Glutamatergic neuron (in vitro differentiated cells): ENCODE measurements at regions not wholly inside any gene's neighbourhood (a gene's known extent, or its start where the extent isn't known, plus 50 kb on each side); places are given as distances from the start of the nearest gene placed in this dataset.
A peak's percentile ranks its signal among the peaks of the same experiment; 100 is the strongest.

Source experiments
- DNase-seq: peaks from one replicate; pipeline ENCODE4 v3.0.0; 2022
- H3K27ac Mint-ChIP-seq: one replicate; pipeline ENCODE4 v1.8.0; 2020; ENCODE audit warnings: mild to moderate bottlenecking, mixed read lengths, inconsistent platforms; ENCODE audit not compliant: unreplicated experiment
- H3K27me3 Mint-ChIP-seq: one replicate; pipeline ENCODE4 v1.8.0; 2020; ENCODE audit warnings: mild to moderate bottlenecking, moderate library complexity, mixed read lengths, inconsistent platforms; ENCODE audit not compliant: unreplicated experiment
- H3K36me3 Mint-ChIP-seq: one replicate; pipeline ENCODE4 v1.8.0; 2020; ENCODE audit warnings: mild to moderate bottlenecking, mixed read lengths, inconsistent platforms; ENCODE audit not compliant: unreplicated experiment
- H3K4me1 Mint-ChIP-seq: one replicate; pipeline ENCODE4 v1.8.0; 2020; ENCODE audit warnings: mild to moderate bottlenecking, low read depth, mixed read lengths, inconsistent platforms; ENCODE audit not compliant: unreplicated experiment
- H3K4me3 Mint-ChIP-seq: one replicate; pipeline ENCODE4 v1.8.0; 2020; ENCODE audit warnings: mild to moderate bottlenecking, mixed read lengths, inconsistent platforms; ENCODE audit not compliant: unreplicated experiment
- H3K9me3 Mint-ChIP-seq: one replicate; pipeline ENCODE4 v1.8.0; 2020; ENCODE audit warnings: mild to moderate bottlenecking, moderate library complexity, mixed read lengths, inconsistent platforms; ENCODE audit not compliant: unreplicated experiment
- CTCF ChIP-seq: fragments of 200-600 bp; sonication (generic); IDR thresholded peaks from one replicate; pipeline ENCODE4 v1.5.0; 2021; ENCODE audit not compliant: partially characterized antibody, unreplicated experiment

GRCh38 chr13:52903320-52903719 lies 54.9 kb upstream of the PCDH8 start:
- DNase-seq, result no peak
- H3K27me3 Mint-ChIP-seq, result no peaks in the 10 kb centered on the region

DNA sequence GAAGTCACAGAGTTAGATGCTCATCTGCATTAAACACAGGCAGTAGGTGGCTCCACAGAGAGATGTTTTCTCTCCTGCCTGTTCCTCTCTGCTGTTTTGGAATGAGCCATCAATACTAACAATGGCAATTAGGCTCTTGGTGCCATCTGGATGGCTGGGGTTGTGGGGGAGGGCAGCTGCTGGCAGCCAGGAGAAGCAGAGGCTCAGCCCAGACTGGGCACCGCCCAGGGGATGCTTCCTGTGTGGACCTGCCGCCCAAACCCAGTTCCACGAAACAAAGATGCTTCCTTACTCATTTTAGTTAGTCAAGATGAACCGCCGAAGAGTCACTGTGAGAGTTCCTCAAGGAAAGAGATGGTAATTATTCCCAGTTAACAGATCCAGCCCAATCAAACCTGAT lies 50.8 kb upstream of the PCDH8 start:
- H3K36me3 Mint-ChIP-seq, result no peaks in the 10 kb centered on the region
- H3K27me3 Mint-ChIP-seq, result peaks cover 9% of the 10 kb centered on the region
- H3K27ac Mint-ChIP-seq, result peak overlapping the region; percentile 60
- no peak overlapping the region for H3K4me3 Mint-ChIP-seq
- TF ChIP-seq CTCF, result no peak
- peaks cover 8% of the 10 kb centered on the region for H3K9me3 Mint-ChIP-seq
- no peak for DNase-seq
- H3K4me1 Mint-ChIP-seq, result peaks cover 50% of the 10 kb centered on the region

More at GRCh38 chr13:52903320-52903719, 54.9 kb upstream of the PCDH8 start:
- peaks cover 51% of the 10 kb centered on the region for H3K4me1 Mint-ChIP-seq
- no peak overlapping the region for H3K4me3 Mint-ChIP-seq
- no peak overlapping the region for H3K27ac Mint-ChIP-seq
- TF ChIP-seq CTCF, result no peak
- H3K9me3 Mint-ChIP-seq, result peaks cover 6% of the 10 kb centered on the region
- H3K36me3 Mint-ChIP-seq, result no peaks in the 10 kb centered on the region
